GM18907 (cell line): ENCODE measurements at regions not wholly inside any gene's neighbourhood (a gene's known extent, or its start where the extent isn't known, plus 50 kb on each side); places are given as distances from the start of the nearest gene placed in this dataset.
"Not testable (repeated sequence)": the region's sequence is repeated elsewhere in the genome, so short reads cannot be mapped to it uniquely, and the experiment has no call there.

Experiments
- ATAC-seq: cut with Tn5 transposase; IDR thresholded peaks from one replicate; pipeline ENCODE4 v1.9.1; 2021; ENCODE audit warnings: mild to moderate bottlenecking, moderate library complexity; ENCODE audit not compliant: unreplicated experiment

DNA sequence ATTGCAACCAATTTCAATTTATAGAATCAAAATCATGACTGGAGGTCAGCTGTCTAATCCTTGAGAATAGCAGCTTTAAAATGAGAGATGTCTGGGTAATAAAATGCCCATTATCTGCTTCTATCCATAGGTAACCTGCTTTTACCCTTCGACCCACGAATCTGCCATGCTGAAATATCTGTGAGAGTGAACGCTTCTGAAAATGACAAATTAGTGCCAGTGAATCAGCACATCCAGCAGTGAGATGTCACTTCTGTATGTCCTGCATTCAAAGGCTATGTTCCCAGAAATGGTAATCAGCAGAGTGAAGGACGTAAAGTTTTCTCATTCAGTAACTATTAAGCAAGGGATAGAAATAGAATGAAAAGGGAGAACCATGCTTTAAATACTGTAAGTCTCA, 532.4 kb upstream of the ITGA1 start:
- no peak for ATAC-seq

DNA sequence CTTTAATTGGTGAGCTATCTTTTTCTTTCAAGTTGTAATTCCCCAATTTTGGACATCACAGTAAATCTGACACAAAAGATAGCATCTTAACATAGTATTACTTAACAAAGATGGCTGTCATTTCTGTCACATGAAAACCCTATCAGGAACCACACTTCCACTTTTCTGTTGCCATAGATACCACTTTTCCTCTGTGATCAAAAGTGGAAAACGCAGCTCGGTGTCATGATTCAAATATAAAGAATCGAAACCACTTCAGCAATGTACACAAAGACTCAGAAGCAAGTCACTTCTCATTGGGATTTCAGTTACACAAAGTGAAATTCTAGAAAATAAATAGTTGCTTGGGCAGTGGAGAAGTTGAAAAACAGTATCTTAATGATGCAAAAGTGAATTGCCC, 524.9 kb upstream of the ITGA1 start:
- ATAC-seq, result no peak

DNA sequence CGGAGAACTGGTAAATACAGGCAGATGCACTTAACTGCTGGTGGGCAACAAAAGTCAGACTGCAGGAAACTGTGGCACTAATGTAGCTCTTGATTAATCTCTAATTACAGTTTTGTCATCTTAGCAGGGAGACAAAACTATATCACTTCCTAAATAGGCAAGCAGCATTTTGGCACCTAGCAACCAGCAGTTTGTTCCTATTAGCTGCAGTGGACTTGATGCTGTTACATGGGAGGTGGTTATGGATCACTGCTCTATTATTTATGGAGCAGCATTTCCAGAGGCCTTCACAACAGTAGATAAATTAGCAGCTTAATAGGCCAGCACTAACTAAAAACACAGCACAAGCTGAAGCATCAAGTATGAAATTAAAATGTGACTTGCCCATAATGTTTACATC, 518.3 kb upstream of the ITGA1 start:
- no peak for ATAC-seq

DNA sequence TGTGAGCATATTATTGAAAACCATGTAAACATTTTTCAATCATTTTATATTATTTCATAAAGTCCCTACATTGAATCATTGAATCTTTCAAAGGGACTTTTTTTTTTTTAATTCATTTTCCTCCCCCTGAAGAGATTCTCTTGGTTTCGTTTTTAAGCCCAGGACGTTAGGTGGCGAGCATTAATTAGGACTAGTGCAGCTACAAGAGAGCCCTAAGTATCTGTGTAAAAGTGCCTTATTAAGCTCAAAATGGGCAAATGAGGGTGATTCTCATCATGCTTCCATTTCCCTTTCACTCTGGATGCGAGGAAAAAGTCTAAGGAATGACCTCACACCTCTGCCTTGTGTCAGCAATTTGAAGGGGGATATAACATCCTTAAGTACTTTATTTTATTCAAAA, 517.9 kb upstream of the ITGA1 start:
- ATAC-seq, result no peak

DNA sequence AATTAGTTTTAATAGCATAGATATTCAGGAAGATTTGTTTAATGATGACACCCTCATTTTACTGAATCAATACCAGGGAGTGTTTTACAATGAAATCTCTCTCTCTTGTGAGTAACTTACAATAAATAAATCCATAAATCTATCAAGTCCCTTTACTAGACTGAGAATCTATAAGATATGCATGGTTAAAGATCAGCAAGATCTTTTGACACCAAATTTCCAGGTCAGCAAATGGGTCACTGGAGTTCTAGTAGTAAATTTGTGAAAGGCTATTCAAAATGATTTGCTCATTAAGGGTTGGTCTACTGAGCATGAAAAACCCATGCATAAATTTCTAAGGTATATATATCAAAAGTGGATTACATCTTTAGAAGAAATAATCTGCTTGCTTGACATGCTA, 512.1 kb upstream of the ITGA1 start:
- ATAC-seq, result no peak

DNA sequence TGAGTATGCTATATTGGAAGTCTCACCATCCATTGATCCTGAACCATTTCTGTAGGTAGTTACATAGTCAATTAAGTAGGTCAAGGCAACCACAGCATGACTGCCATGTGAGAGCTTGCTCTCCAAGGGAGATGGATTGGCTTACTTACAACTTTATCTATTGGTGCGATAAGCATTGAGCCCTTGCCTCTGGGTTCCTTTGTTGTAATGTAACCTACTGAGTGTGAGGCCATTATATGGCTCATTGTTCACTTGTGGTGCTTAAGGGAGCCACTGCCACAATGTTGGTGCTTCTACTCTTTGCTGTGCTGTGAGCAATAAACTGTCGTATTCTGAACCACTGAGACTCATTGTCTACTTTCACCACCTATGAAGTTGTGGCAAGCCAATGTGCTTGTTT, 510.6 kb upstream of the ITGA1 start:
- ATAC-seq, result no peak

DNA sequence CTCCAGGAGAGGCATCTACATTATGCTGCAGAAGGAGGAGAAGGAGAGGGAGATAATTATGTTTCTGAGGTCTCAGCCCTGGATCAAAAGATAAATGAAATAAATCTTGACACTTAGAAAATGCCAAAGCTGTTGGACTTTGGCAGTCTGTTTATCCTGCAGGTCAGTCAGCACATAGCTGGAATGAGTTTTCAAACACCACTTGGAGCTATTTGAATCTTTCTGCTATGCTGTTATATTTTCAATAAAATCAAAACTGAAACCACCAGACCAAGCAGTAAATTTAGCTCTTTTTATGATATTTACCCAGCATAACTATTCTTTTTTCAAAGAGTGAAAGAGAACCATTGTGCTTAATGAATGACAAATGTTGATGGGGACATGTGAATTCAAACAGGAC, 505.1 kb upstream of the ITGA1 start:
- no peak for ATAC-seq

DNA sequence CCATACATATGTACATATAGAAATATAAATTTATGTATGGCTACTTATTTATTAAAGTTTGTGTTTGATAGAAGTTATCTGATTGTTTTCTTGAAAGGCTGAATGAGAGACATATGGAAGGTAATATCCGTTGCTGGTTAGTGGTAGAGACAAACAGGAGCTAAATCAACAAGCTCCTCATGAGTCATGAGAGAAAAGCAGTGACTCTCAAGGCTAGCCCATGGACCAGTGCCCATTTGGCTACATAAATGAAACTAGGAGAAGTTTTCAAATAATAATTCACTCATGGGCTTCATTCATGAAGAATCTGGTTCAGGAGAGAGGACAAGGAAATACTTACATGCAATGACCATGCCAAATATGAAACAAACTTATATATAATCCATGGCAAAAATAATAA, 504.5 kb upstream of the ITGA1 start:
- no peak for ATAC-seq

DNA sequence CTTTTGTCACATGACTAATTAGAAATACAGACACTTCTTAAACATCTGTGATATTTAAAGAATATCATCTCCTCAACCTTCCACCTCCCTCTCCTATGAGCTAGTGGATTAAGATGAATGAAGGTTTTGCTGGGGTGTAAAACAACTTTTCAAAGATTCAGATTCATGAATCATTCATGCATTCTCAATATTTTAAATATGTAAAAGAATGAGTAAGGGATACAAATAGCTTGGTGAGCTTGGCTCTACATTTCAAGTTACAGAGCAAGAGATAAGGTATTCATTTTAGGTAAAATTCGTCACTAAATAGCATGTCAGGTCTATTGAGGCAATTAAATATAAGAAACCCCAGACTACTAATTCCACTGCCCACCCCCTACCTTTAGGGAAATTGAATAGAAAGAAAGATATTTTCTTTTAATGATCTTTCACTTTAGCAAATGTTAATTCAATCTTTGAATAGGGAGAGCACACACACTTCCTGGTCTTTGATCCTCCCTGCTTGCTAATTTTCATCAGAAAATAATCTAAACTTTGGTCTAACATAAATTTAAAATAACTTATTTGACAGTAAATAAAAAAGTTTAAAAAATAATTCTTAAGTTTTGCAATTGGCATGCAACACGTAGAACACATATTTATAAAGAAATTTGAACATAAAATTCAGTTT, 486.9 kb upstream of the ITGA1 start:
- ATAC-seq, result no peak

DNA sequence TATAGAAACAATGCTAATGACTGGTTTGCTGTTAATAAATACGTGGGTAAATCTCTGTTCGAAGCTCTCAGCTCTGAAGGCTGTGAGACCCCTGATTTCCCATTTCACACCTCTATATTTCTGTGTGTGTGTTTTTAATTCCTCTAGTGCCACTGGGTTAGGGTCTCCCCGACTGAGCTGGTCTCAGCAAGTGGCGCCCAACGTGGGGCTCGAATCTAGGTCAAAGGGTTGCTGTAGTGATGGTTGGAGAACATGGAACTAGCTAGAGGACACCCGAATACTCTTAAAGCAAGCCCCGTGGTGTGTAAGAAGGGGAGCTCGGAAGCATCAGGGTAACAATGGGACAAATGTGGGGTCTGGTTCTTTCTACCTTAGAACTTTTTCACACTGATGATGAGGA, 482.9 kb upstream of the ITGA1 start:
- not testable (repeated sequence) for ATAC-seq

DNA sequence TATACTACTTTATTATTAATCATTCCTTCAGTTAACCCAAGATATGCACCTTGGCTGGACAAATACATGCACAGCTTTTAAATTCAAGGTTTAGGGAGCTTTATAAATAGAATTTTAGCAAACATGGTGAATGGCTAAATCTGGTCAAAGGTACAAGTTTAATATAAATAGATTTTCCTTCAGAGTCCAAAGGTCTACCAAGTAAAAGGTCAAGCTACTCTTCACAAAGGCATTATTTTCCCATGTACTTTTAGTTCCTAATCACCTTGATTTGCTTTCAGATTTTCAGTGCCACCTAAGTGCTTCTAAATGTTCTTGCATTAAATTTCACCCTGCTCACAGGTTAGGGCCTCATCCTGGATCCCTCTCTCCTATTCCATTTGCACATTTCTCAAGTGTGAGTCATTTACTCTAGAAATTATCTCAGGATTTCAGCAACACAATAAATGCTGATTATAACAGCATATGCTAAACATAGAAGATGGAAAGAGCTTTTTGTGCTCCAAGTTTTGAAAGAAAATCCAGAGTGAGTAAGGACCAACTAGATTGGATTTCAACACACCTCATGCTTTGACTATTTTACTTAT, 459.4 kb upstream of the ITGA1 start:
- no peak for ATAC-seq

DNA sequence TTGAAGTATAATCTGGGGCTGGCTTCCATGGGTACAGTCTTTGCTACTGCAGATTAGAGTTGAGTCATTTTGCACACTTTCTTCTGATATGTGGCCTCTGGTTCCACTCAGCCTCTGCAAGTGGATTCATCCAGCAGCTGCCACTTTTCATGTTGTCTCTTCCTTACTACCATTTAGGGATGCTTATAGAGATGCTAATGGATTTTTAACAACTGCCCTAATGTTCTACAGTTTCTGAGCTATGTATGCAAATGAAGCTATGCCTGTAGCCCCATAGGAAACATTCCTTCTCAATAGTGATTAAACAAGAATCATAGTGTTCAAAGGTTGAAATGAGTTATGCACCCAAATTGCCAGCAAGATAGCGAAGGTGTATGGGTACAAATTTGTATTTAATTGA, 456.0 kb upstream of the ITGA1 start:
- ATAC-seq, result no peak

DNA sequence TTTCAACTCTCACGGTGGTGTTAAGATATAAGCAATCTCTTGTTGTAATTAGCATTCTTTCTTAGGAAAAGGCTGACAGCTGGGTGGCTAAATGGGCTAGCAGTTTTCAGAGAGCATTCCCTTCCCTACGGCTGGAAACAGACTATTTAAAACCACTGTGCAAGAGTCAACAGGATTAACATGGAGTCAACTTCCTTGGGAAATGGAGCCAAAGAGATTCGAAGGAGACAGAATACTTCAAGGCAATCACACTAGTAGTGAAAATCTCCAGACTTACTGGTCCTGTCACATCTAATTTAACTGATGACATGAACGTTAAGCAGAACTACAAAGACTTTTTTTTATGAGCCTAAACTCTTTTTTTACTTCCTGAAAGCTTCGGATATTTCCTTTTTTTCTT, 453.3 kb upstream of the ITGA1 start:
- ATAC-seq, result no peak

DNA sequence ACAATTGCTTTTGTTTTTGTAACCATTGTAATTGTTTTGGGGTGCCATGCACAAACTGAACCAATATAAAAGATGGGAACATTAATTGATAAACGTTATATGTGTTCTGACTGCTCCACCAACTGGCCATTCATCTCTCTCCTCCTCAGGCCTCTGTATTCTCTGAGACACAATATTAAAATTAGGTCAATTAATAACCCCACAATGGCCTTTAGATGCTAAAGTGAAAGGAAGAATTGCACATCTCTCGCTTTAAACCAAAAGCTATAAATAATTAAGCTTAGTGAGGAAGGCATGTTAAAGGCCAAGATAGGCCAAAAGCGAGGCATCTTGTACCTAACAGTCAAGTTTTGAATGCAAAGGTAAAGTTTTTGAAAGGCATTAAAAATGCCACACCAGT, 448.4 kb upstream of the ITGA1 start:
- ATAC-seq, result no peak

DNA sequence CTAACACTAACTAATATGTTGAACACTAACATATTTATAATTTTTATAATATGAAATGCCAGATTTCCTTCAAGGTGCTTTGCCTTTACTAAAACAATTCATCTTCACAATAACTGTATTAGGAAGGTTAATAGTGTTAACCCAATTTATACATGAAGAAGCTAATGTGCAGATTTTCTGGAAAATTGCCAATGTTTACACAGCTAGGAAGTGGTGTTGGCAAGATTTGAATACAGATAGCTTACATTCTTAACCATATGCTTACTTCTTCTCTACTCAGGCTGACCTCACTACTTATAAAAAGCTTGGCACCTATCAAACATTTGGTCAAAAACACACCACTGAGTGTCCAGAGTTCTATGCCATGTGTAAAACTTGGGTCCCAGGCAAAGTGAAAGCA, 445.4 kb upstream of the ITGA1 start:
- no peak for ATAC-seq

DNA sequence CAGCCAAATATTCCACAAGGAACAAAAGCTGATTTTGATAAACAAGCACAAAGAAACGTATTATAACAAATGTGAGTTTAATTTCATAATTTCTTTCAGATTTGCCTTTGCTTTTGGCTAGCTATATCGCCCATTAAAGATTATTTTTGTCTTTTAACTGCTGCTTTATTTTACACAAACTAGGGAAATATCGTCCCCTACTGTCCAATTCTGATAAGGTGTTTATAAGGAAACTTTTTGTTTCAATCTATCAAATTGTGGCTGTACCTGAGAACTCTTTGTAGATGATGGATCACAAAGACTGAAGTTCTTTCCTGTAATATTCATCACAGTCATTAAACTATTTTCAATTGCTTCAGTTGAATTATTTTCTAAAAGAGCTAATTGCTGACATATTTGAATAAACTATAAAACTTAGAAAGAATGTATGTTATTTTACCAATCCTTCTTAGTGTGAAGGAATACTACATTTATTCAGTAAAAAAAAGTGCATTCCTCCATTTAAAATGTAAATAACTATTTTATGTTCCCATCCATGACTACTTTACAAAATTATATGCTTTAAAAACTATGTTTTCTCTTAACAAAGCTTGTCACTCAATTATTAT, 431.3 kb upstream of the ITGA1 start:
- ATAC-seq, result no peak

DNA sequence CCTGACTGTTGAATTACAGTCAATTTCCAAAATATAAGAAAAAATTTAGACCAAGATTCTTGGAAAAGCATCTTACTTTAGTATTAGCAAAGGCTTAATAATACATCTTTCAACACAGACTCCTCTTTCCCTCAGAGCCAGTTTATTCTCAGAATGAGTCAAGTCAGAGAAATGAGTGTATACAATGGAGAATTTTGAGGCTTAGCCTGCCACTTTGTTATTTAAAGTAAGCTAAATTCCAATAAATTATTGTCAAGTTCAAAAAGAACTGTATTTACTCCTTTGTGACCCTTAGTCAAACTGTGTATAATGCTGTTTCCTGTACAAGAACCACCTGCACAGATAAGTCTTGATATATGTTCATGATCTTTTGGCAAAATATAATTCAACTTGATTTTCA, 428.5 kb upstream of the ITGA1 start:
- ATAC-seq, result no peak

DNA sequence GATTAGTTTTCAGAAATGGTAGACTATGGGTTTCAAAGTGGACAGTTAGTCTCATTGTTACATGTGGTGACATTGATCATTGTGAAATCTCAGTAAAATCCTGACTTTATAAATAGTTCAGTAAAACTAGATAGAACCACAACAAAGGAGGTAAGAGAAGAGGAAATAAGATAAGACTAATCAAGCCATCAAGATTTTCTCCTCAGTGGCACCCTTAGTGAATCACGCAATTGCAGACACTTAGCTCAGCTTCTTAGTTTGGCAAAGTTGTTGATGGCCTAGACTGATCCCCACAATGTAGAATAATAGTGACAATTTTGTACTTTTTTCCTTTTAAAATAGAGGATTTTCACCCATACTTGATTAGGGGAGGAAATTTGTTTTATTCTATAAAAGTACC, 426.7 kb upstream of the ITGA1 start:
- ATAC-seq, result no peak

DNA sequence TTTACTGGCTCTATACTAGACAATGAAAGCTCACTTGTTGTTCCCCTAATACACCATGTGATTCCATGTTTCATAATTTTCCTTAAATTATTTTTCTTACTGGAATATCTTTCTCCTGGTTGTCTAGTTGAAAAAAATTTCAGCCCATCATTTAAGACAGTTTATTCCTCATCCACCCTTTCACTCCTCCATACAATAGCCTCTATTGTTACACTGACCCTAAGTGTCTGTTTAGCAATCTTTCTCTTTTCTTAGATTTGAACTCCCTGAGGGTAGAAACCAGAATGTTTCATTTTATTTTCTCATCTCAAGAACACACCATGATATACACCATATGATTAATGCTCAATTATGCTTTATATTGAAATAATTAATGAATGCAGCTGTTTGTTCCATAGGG, 413.4 kb upstream of the ITGA1 start:
- no peak for ATAC-seq

DNA sequence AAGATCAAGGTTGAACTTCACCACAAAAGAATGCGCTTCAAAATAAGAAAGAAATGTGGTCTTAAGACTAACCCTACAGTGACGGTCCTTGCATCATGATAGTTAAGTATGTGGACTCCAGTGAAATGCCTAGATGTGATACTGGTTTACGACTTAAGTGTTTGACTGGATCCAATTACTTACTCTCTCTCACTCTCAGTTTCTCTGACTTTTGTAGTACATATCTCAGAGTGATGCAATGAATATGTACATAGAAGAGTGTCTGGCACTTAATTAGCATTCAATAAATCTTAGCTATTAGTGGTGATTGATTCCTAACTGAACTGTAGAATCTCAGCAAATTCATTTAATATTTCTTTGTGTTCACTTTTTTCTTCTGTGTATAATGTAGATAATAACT, 411.7 kb upstream of the ITGA1 start:
- no peak for ATAC-seq

DNA sequence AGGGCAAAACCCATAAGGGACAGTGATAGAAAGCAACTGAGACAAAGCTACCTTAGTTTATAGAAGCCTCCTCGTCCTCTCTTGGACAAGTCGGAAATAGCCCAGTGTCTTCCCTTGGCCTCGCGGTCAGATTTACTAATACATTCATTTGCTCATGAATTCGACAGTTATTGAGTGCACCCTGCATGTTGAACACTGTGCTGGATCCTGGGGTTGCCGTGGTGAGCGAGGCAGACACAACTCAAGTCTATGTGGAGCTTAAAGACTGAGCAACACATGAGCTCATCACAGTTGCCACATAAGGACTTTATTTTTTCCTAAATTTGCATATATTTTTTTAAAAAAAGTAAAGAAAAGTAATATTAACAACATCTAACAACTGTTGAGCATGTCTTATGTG, 411.1 kb upstream of the ITGA1 start:
- ATAC-seq, result no peak

DNA sequence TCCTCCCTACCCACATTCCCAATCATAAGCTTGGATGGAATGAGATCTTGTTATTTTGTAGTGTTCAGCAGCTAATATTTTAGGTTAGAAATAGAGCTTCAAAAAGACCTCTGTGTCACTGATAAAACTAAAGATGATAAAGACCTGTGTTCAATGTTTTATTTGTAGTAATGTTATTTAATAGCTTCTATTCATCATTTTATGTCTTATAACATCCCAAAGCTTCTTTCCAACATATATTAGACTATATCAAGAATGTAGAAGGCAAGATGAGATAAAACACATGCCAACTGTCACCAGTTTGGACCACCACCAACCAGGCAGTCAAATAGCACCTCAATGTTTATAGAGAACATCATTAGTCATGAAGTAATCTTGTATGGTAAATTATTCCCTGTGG, 409.5 kb upstream of the ITGA1 start:
- no peak for ATAC-seq

DNA sequence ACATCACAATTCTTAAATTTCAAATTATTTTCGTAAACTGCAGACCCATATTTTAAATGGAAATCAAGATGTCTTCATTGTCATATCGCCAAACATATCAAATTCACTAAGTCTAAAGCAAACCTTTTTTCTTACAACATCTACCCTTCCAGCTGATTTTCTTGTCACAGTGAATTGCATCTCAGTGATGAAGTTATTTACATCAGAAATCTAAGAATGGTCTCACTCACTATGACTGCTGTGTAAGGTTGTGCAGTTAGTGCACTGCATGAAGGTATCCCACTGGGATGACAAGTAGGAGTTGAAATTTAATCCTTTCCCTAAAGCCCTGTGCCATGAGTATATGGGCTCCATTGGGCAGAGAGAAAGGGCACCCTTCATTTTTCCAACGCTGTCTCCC, 399.4 kb upstream of the ITGA1 start:
- ATAC-seq, result no peak
